HCT116 (cell line): ENCODE measurements at regions not wholly inside any gene's neighbourhood (a gene's known extent, or its start where the extent isn't known, plus 50 kb on each side); places are given as distances from the start of the nearest gene placed in this dataset.

Source experiments
- ATF3 ChIP-seq: IDR thresholded peaks from 2 replicates; pipeline ENCODE4 v1.6.1; 2012
- CEBPB ChIP-seq: IDR thresholded peaks from 2 replicates; pipeline ENCODE4 v1.6.1; 2012; ENCODE audit warnings: low read depth
- CTCF ChIP-seq, 3 experiments: fragments of 200-600 bp in 1 of 3; sonication (generic) in 1 of 3; IDR thresholded peaks in 2 of 3; conservative IDR thresholded peaks in 1 of 3; 2 replicates each; pipeline ENCODE4 v1.5.1; 2012 to 2017; ENCODE audit warnings: low read depth in 2 of 3, low read length in 2 of 3, antibody characterized with exemption in 1 of 3, borderline replicate concordance in 1 of 3, control low read depth in 1 of 3, mild to moderate bottlenecking in 1 of 3, mixed read lengths in 1 of 3, mixed run types in 1 of 3, moderate library complexity in 1 of 3; ENCODE audit not compliant: insufficient read depth in 1 of 3
- ELF1 ChIP-seq: IDR thresholded peaks from 2 replicates; pipeline ENCODE4 v1.6.1; 2012; ENCODE audit warnings: low read depth, borderline replicate concordance
- EZH2 ChIP-seq: fragments of 200-600 bp; sonication (generic); IDR thresholded peaks from 2 replicates; pipeline ENCODE4 v1.6.1; 2017; ENCODE audit warnings: antibody characterized with exemption, mixed run types
- FOSL1 ChIP-seq: IDR thresholded peaks from 2 replicates; pipeline ENCODE4 v1.6.1; 2012; ENCODE audit warnings: low read depth
- POLR2A ChIP-seq: IDR thresholded peaks from 2 replicates; pipeline ENCODE4 v1.7.0; 2011; ENCODE audit warnings: borderline replicate concordance; ENCODE audit not compliant: insufficient read depth, insufficient read length; ENCODE audit errors: extremely low read depth
- RAD21 ChIP-seq: IDR thresholded peaks from 2 replicates; pipeline ENCODE4 v1.6.1; 2012; ENCODE audit warnings: low read depth, mild to moderate bottlenecking
- TF ChIP-seq, protein P1 (sequence below): IDR thresholded peaks from 2 replicates; pipeline ENCODE4 v1.6.1; 2012
- TF ChIP-seq, protein P2 (sequence below): IDR thresholded peaks from 2 replicates; pipeline ENCODE4 v1.6.1; 2011; ENCODE audit warnings: mild to moderate bottlenecking, low read length, moderate library complexity; ENCODE audit not compliant: insufficient replicate concordance; ENCODE audit errors: extremely low read depth
- TF ChIP-seq, protein P3 (sequence below): IDR thresholded peaks from 2 replicates; pipeline ENCODE4 v1.6.1; 2012; ENCODE audit warnings: low read depth

DNA sequence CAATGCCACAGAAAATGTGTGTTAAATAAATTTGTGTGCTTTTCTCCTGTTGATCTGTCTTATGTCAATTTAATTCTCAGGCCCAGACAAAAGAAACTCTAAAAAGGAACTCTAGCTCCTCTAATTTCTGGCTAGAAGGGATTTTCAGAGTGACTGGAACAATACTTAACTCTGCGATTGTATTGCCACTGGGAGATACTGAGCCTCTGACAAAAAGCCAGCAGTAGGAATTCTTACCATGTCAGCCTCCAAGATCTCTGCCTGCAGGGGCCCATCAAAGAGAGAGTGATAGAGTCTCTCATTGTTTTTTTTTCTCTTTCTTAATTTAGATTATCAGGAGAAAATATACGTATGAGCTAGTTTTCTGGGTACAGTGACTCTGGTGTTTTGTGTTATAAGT is 1165.7 kb downstream of the BRINP3 start:
- TF ChIP-seq CTCF (IDR thresholded peaks at IDR 0.05 in 2 of 3, conservative IDR thresholded peaks at IDR 0.05 in 1 of 3; ENCODE audit: borderline replicate concordance in 1 of 3, insufficient read depth in 1 of 3, low read depth in 2 of 3, low read length in 2 of 3) (no peak), POLR2A (no peak), EZH2 (no peak), ELF1 (no peak), FOSL1 (no peak), CEBPB (no peak), ATF3 (no peak), RAD21 (no peak)
- TF ChIP-seq, protein P1, sequence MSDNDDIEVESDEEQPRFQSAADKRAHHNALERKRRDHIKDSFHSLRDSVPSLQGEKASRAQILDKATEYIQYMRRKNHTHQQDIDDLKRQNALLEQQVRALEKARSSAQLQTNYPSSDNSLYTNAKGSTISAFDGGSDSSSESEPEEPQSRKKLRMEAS: no peak
- TF ChIP-seq, protein P2, sequence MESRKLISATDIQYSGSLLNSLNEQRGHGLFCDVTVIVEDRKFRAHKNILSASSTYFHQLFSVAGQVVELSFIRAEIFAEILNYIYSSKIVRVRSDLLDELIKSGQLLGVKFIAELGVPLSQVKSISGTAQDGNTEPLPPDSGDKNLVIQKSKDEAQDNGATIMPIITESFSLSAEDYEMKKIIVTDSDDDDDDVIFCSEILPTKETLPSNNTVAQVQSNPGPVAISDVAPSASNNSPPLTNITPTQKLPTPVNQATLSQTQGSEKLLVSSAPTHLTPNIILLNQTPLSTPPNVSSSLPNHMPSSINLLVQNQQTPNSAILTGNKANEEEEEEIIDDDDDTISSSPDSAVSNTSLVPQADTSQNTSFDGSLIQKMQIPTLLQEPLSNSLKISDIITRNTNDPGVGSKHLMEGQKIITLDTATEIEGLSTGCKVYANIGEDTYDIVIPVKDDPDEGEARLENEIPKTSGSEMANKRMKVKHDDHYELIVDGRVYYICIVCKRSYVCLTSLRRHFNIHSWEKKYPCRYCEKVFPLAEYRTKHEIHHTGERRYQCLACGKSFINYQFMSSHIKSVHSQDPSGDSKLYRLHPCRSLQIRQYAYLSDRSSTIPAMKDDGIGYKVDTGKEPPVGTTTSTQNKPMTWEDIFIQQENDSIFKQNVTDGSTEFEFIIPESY: no peak
- TF ChIP-seq, protein P3, sequence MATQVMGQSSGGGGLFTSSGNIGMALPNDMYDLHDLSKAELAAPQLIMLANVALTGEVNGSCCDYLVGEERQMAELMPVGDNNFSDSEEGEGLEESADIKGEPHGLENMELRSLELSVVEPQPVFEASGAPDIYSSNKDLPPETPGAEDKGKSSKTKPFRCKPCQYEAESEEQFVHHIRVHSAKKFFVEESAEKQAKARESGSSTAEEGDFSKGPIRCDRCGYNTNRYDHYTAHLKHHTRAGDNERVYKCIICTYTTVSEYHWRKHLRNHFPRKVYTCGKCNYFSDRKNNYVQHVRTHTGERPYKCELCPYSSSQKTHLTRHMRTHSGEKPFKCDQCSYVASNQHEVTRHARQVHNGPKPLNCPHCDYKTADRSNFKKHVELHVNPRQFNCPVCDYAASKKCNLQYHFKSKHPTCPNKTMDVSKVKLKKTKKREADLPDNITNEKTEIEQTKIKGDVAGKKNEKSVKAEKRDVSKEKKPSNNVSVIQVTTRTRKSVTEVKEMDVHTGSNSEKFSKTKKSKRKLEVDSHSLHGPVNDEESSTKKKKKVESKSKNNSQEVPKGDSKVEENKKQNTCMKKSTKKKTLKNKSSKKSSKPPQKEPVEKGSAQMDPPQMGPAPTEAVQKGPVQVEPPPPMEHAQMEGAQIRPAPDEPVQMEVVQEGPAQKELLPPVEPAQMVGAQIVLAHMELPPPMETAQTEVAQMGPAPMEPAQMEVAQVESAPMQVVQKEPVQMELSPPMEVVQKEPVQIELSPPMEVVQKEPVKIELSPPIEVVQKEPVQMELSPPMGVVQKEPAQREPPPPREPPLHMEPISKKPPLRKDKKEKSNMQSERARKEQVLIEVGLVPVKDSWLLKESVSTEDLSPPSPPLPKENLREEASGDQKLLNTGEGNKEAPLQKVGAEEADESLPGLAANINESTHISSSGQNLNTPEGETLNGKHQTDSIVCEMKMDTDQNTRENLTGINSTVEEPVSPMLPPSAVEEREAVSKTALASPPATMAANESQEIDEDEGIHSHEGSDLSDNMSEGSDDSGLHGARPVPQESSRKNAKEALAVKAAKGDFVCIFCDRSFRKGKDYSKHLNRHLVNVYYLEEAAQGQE: no peak
